Heart left ventricle (tissue), 16 donors: ENCODE measurements at regions not wholly inside any gene's neighbourhood (a gene's known extent, or its start where the extent isn't known, plus 50 kb on each side); places are given as distances from the start of the nearest gene placed in this dataset.

Experiments used
- ATAC-seq, 4 donors: fragments of 200-7000 bp; cut with Tn5 transposase; one replicate each; pipeline ENCODE4 v1.9.1; 2020 to 2022; ENCODE audit warnings: moderate library complexity in 4 of 4, mild to moderate bottlenecking in 3 of 4, moderate number of reproducible peaks in 1 of 4
- DNase-seq, 5 donors: peaks; one replicate each; pipeline ENCODE4 v3.0.0-alpha.2; 2020
- H3K27ac ChIP-seq, 12 donors: fragments of 200-600 bp; sonication (generic) in 4 of 12; one replicate each; pipeline versions ENCODE4 v1.5.0 to v1.8.0; 2016 to 2022; ENCODE audit warnings: mild to moderate bottlenecking in 2 of 12
- H3K27me3 ChIP-seq, 9 donors: fragments of 200-600 bp; sonication (generic) in 2 of 9; one replicate each; pipeline versions ENCODE4 v1.5.1 to v1.8.0; 2016 to 2022; ENCODE audit warnings: mild to moderate bottlenecking in 3 of 9
- H3K36me3 ChIP-seq, 9 donors: fragments of 200-600 bp; sonication (generic) in 2 of 9; one replicate each; pipeline versions ENCODE4 v1.5.0 to v1.8.0; 2018 to 2022; ENCODE audit warnings: mild to moderate bottlenecking in 2 of 9
- H3K4me1 ChIP-seq, 12 donors: fragments of 200-600 bp; sonication (generic) in 4 of 12; one replicate each; pipeline versions ENCODE4 v1.5.0 to v1.8.0; 2016 to 2022; ENCODE audit warnings: mild to moderate bottlenecking in 3 of 12
- H3K4me3 ChIP-seq, 12 donors: fragments of 200-600 bp; sonication (generic) in 4 of 12; one replicate each; pipeline versions ENCODE4 v1.5.0 to v1.8.0; 2017 to 2022; ENCODE audit warnings: mild to moderate bottlenecking in 9 of 12, moderate library complexity in 4 of 12
- H3K9me3 ChIP-seq, 12 donors: fragments of 200-600 bp; sonication (generic) in 4 of 12; one replicate each; pipeline versions ENCODE4 v1.5.0 to v1.8.0; 2016 to 2022; ENCODE audit warnings: mild to moderate bottlenecking in 1 of 12
- CTCF ChIP-seq, 12 donors: fragments of 200-600 bp; sonication (generic) in 4 of 12; IDR thresholded peaks; one replicate each; pipeline versions ENCODE4 v1.5.0 to v1.8.0; 2018 to 2022; ENCODE audit warnings: antibody characterized with exemption in 12 of 12, mild to moderate bottlenecking in 5 of 12
- POLR2A ChIP-seq, 2 donors: fragments of 450-650 bp; IDR thresholded peaks; one replicate each; pipeline ENCODE4 v1.6.1; 2017; ENCODE audit warnings: antibody characterized with exemption in 2 of 2, mild to moderate bottlenecking in 2 of 2, moderate library complexity in 2 of 2
- WGBS, 4 donors: extraction: QIAGEN DNeasy Blood & Tissue Kit in 2 of 4; methylation state at CpG; one replicate each; pipeline versions ENCODE4 v1.1.5 to v1.1.7; 2013 to 2018; 5-methylcytosine and 5-hydroxymethylcytosine counted together
- intact Hi-C, 10 donors: fragments of 100-400 bp; cut with DNase I; formaldehyde crosslinking; loops; one replicate each; pipeline versions ENCODE4 v1.11.1 to v1.14.2; 2022
- donor health status: ischemic (EF 13 %, LVEDD 7.1; RV severe dilation, severe dysfunction).
- donor health status: healthy with polysubstance abuse.
- donor health status: DM: no; HTN: yes; CAD: no.
- donor health status: DM: no; HTN: no; CAD: no.
- donor health status: ischemic (EF 25% LVEDD 6.9; RV normal size, moderate dysfunction).
- donor health status: ischemic (EF 25% LVEDD 5.7; RV mildly dilated, moderate dysfunction).
- donor health status: healthy.
- donor health status: DM: yes; HTN: yes; CAD: no.
- donor health status: ischemic (EF 35%, LVEDD 5.7; RV mildly dilated, moderate dysfunction).
- donor health status: nonischemic (EF 11% LVEDD 7.7; RV severe dilation, severe dysfunction).
- donor health status: DM: yes; HTN: yes; CAD: no.
- donor health status: PGD.
- donor health status: ischemic (EF 29% LVEDD 5.4; RV normal size, mild dysfunction).
- donor health status: nonischemic (EF 23%, LVEDD 6.1; RV moderate dilation, normal function).

GRCh38 chr15:47218295-47218694, 499.0 kb upstream of the SEMA6D start:
- WGBS, 4 donors, result 86 to 93% (median 89%) methylated on average over 1 of the region's 1 CpG
- H3K4me3 ChIP-seq, result no peak overlapping the region
- no peak for DNase-seq
- H3K27ac ChIP-seq, result no peak overlapping the region
- no peaks in the 10 kb centered on the region for H3K9me3 ChIP-seq
- no peaks in the 10 kb centered on the region for H3K4me1 ChIP-seq
- no peak for TF ChIP-seq POLR2A (IDR thresholded peaks at IDR 0.05)
- no peak for TF ChIP-seq CTCF (IDR thresholded peaks at IDR 0.05)
- no peak for ATAC-seq
- H3K36me3 ChIP-seq, result no peaks in the 10 kb centered on the region
- H3K27me3 ChIP-seq, result no peaks in the 10 kb centered on the region
- intact Hi-C loops, result no loop called here

- 91 to 100% (median 95%) methylated on average over 1 of the region's 1 CpG for WGBS, 4 donors
- no peaks in the 10 kb centered on the region for H3K4me1 ChIP-seq
- no peak overlapping the region for H3K27ac ChIP-seq
- DNase-seq (no peak), ATAC-seq (no peak)
- H3K36me3 ChIP-seq, result no peaks in the 10 kb centered on the region
- intact Hi-C loops, result no loop called here
- no peak for TF ChIP-seq POLR2A (IDR thresholded peaks at IDR 0.05)
- TF ChIP-seq CTCF (IDR thresholded peaks at IDR 0.05), result no peak
- H3K9me3 ChIP-seq, result no peaks in the 10 kb centered on the region
- H3K27me3 ChIP-seq, result no peaks in the 10 kb centered on the region
- H3K4me3 ChIP-seq, result no peak overlapping the region
These were observed 472.9 kb upstream of the SEMA6D start for GRCh38 chr15:47244361-47244760.

DNA sequence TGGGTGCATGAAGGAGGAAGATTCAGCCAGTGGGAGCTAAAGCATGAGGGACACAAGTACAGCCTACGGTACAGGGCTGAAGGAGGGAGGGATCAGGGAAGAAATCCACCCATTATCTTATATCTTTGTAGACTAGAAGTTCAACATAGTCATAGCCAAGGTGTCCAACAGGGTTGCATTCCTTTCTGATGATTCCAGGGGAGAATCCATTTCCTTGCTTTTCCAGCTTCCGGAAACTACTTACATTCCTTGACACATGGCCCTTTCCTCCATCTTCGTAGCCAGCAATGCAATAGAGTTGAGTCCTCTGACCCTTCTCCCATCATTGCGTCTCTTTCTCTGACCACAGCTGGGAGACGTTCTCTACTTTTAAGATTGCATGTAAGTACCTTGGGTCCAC, 471.0 kb upstream of the SEMA6D start:
- DNase-seq (no peak), ATAC-seq (no peak)
- H3K9me3 ChIP-seq, result no peaks in the 10 kb centered on the region
- no peak overlapping the region for H3K27ac ChIP-seq
- H3K4me1 ChIP-seq, result no peaks in the 10 kb centered on the region
- no peak for TF ChIP-seq CTCF (IDR thresholded peaks at IDR 0.05)
- TF ChIP-seq POLR2A (IDR thresholded peaks at IDR 0.05), result no peak
- no peaks in the 10 kb centered on the region for H3K36me3 ChIP-seq
- no peaks in the 10 kb centered on the region for H3K27me3 ChIP-seq
- no peak overlapping the region for H3K4me3 ChIP-seq
- 82 to 94% (median 90%) methylated on average over 5 of the region's 5 CpGs for WGBS, 4 donors
- intact Hi-C loops, result no loop called here

DNA sequence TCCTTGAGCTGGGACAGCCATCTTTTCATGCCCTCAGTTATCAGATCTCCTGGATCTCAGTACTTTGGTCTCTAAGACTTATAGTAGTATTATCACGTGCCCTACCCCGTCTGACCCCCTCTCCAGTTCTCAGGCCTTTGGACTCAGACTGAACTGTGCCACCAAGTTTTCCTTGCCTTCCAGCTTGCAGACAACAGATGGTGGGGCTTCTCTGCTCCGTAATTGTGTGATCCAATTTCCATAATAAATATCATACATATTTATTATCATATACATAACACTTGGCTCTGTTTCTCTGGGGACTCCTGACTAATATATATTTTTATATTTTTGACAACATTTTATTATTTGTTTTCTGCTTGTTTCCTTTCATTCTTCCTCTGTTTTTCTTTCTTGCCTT, 458.8 kb upstream of the SEMA6D start:
- DNase-seq (no peak), ATAC-seq (no peak)
- no peak for TF ChIP-seq CTCF (IDR thresholded peaks at IDR 0.05)
- TF ChIP-seq POLR2A (IDR thresholded peaks at IDR 0.05), result no peak
- Histone ChIP-seq H3K9me3 (peaks cover 0 to 25% (median 13%) of the 10 kb centered on the region in 12 donors), H3K27ac (no peak overlapping the region), H3K4me1 (no peaks in the 10 kb centered on the region), H3K36me3 (no peaks in the 10 kb centered on the region), H3K4me3 (no peak overlapping the region), H3K27me3 (no peaks in the 10 kb centered on the region)
- intact Hi-C loops, result no loop called here
- 85 to 94% (median 91%) methylated on average over 3 of the region's 3 CpGs for WGBS, 4 donors
